IMR-90 (cell line): ENCODE measurements at regions not wholly inside any gene's neighbourhood (a gene's known extent, or its start where the extent isn't known, plus 50 kb on each side); places are given as distances from the start of the nearest gene placed in this dataset.
A peak's percentile ranks its signal among the peaks of the same experiment; 100 is the strongest.

Experiments used
- ATAC-seq: fragments of 200-7000 bp; cut with Tn5 transposase; 2 replicates; pipeline ENCODE4 v1.9.1; 2020; ENCODE audit warnings: low read depth, mild to moderate bottlenecking, moderate library complexity
- BruUV-seq: library from RNA; stranded (reverse); fragments of 400-500 nt; replicated peaks from 2 replicates; lab custom pipeline; 2021; lab: Mats Ljungman, UMichigan
- CTCF ChIA-PET: fragments of 300-600 bp; formaldehyde crosslinking; extraction: SDS; loops from one replicate; lab custom pipeline; 2021; ENCODE audit warnings: antibody characterized with exemption; lab: Yijun Ruan, JAX
- POLR2A ChIA-PET: fragments of 300-600 bp; sonication (Branson Sonifier 250); formaldehyde crosslinking; loops from one replicate; lab custom pipeline; 2022; ENCODE audit warnings: antibody characterized with exemption; ENCODE audit not compliant: unreplicated experiment; lab: Charles Lee
- DNase-seq: peaks from one replicate; pipeline ENCODE4 v3.0.0; 2013
- H2AFZ ChIP-seq: replicated peaks from 2 replicates; pipeline ENCODE3; 2013; ENCODE audit warnings: low read length, mild to moderate bottlenecking; ENCODE audit not compliant: poor library complexity
- H2AK5ac ChIP-seq: 2 replicates; pipeline ENCODE4 v1.6.1; 2013; ENCODE audit warnings: low read depth, low read length, inconsistent platforms
- H2AK9ac ChIP-seq: replicated peaks from 2 replicates; pipeline ENCODE3; 2013; ENCODE audit warnings: mild to moderate bottlenecking, low read depth, low read length, moderate library complexity; ENCODE audit not compliant: poor library complexity
- H2BK120ac ChIP-seq: 2 replicates; pipeline ENCODE4 v1.6.1; 2013; ENCODE audit warnings: low read depth, low read length, inconsistent platforms
- H2BK15ac ChIP-seq: 3 replicates; pipeline ENCODE4 v1.6.1; 2013; ENCODE audit warnings: low read depth, low read length, inconsistent platforms
- H2BK20ac ChIP-seq: 2 replicates; pipeline ENCODE4 v1.6.1; 2013; ENCODE audit warnings: low read depth, mild to moderate bottlenecking, inconsistent platforms, low read length, moderate library complexity
- H2BK5ac ChIP-seq: 2 replicates; pipeline ENCODE4 v1.6.1; 2013; ENCODE audit warnings: mild to moderate bottlenecking, low read depth, low read length, inconsistent platforms; ENCODE audit not compliant: poor library complexity, severe bottlenecking
- H3K14ac ChIP-seq: replicated peaks from 2 replicates; pipeline ENCODE4 v1.6.1; 2013; ENCODE audit warnings: low read depth, low read length, inconsistent platforms
- H3K18ac ChIP-seq: 2 replicates; pipeline ENCODE4 v1.6.1; 2013; ENCODE audit warnings: low read depth, low read length, control low read depth
- H3K23ac ChIP-seq: 2 replicates; pipeline ENCODE4 v1.6.1; 2013; ENCODE audit warnings: low read depth, low read length, inconsistent platforms
- H3K27ac ChIP-seq: 2 replicates; pipeline ENCODE4 v1.5.1; 2013; ENCODE audit warnings: mild to moderate bottlenecking, control low read depth, low read length; ENCODE audit not compliant: insufficient read depth
- H3K27me3 ChIP-seq: 2 replicates; pipeline ENCODE4 v1.6.1; 2013; ENCODE audit warnings: low read length; ENCODE audit not compliant: control insufficient read depth, insufficient read depth
- H3K36me3 ChIP-seq: 2 replicates; pipeline ENCODE4 v1.6.1; 2013; ENCODE audit warnings: low read length, mixed read lengths; ENCODE audit not compliant: control insufficient read depth, insufficient read depth
- H3K4ac ChIP-seq: 2 replicates; pipeline ENCODE4 v1.6.1; 2013; ENCODE audit warnings: low read depth, low read length, inconsistent platforms
- H3K4me1 ChIP-seq: 2 replicates; pipeline ENCODE4 v1.6.1; 2013; ENCODE audit warnings: low read length, mixed read lengths; ENCODE audit not compliant: control insufficient read depth, insufficient read depth
- H3K4me2 ChIP-seq: 2 replicates; pipeline ENCODE4 v1.6.1; 2013; ENCODE audit warnings: low read depth, mild to moderate bottlenecking, control low read depth, low read length, moderate library complexity
- H3K4me3 ChIP-seq: 2 replicates; pipeline ENCODE4 v1.5.1; 2013; ENCODE audit warnings: low read depth, mild to moderate bottlenecking, control low read depth, low read length, moderate library complexity; ENCODE audit not compliant: insufficient read depth
- H3K56ac ChIP-seq: 2 replicates; pipeline ENCODE4 v1.6.1; 2013; ENCODE audit warnings: low read length, inconsistent platforms; ENCODE audit not compliant: insufficient read depth; ENCODE audit errors: extremely low read depth
- H3K79me1 ChIP-seq, 2 experiments: 2 replicates each; pipeline ENCODE4 v1.6.1; 2013; ENCODE audit warnings: low read length in 2 of 2, inconsistent platforms in 1 of 2, low read depth in 1 of 2
- H3K9ac ChIP-seq: 2 replicates; pipeline ENCODE4 v1.6.1; 2013; ENCODE audit warnings: low read depth, low read length, control low read depth
- H3K9me1 ChIP-seq: 2 replicates; pipeline ENCODE4 v1.6.1; 2013; ENCODE audit warnings: low read length, inconsistent platforms; ENCODE audit not compliant: insufficient read depth
- H3K9me3 ChIP-seq: 2 replicates; pipeline ENCODE4 v1.6.1; 2013; ENCODE audit warnings: low read length; ENCODE audit not compliant: control insufficient read depth, insufficient read depth
- H4K20me1 ChIP-seq: 2 replicates; pipeline ENCODE4 v1.6.1; 2013; ENCODE audit warnings: low read length, inconsistent platforms; ENCODE audit not compliant: insufficient read depth
- H4K5ac ChIP-seq: 2 replicates; pipeline ENCODE4 v1.6.1; 2013; ENCODE audit warnings: mild to moderate bottlenecking, low read depth, low read length, control low read depth
- H4K8ac ChIP-seq, 2 experiments: 2 replicates each; pipeline ENCODE4 v1.6.1; 2013; ENCODE audit warnings: low read depth in 2 of 2, low read length in 2 of 2, control low read depth in 1 of 2, inconsistent platforms in 1 of 2
- H4K91ac ChIP-seq: 2 replicates; pipeline ENCODE4 v1.6.1; 2013; ENCODE audit warnings: low read depth, low read length, inconsistent platforms; ENCODE audit not compliant: insufficient read depth
- CHD1 ChIP-seq: IDR thresholded peaks from 2 replicates; pipeline ENCODE4 v1.6.1; 2012; ENCODE audit warnings: low read depth, low read length, improper control_type of control experiment
- FOS ChIP-seq: fragments of 150-350 bp; IDR thresholded peaks from 2 replicates; pipeline ENCODE4 v1.6.1; 2016; ENCODE audit warnings: low read depth, low read length
- MAZ ChIP-seq: IDR thresholded peaks from 2 replicates; pipeline ENCODE4 v1.6.1; 2012; ENCODE audit warnings: low read depth, mild to moderate bottlenecking, low read length, improper control_type of control experiment, moderate library complexity, borderline replicate concordance
- NFE2L2 ChIP-seq: fragments of 150-350 bp; IDR thresholded peaks from 2 replicates; pipeline ENCODE4 v1.6.1; 2016; ENCODE audit warnings: low read depth, mild to moderate bottlenecking, low read length
- POLR2A ChIP-seq: IDR thresholded peaks from 2 replicates; pipeline ENCODE4 v1.6.1; 2012; ENCODE audit warnings: mild to moderate bottlenecking, low read depth, low read length
- RAD21 ChIP-seq: IDR thresholded peaks from 2 replicates; pipeline ENCODE4 v1.6.1; 2012; ENCODE audit warnings: low read length, improper control_type of control experiment
- RCOR1 ChIP-seq: IDR thresholded peaks from 2 replicates; pipeline ENCODE4 v1.6.1; 2012; ENCODE audit warnings: mild to moderate bottlenecking, low read length, improper control_type of control experiment; ENCODE audit not compliant: insufficient replicate concordance
- RFX5 ChIP-seq: IDR thresholded peaks from 2 replicates; pipeline ENCODE4 v1.8.0; 2012; ENCODE audit warnings: low read depth, mild to moderate bottlenecking, low read length, moderate library complexity
- SMC3 ChIP-seq: fragments of 150-350 bp; IDR thresholded peaks from 2 replicates; pipeline ENCODE4 v1.6.1; 2016; ENCODE audit warnings: low read depth, mild to moderate bottlenecking, antibody characterized with exemption, low read length, moderate library complexity
- WGBS, 2 experiments: methylation state at CpG; one replicate each; pipeline versions ENCODE4 v1.1.5 to v1.1.7; 2013; ENCODE audit warnings: missing lambda C conversion rate in 2 of 2; ENCODE audit not compliant: insufficient read length in 1 of 2; ENCODE audit errors: extremely low coverage in 2 of 2; 5-methylcytosine and 5-hydroxymethylcytosine counted together
- dilution Hi-C: fragments of 300-500 bp; cut with HindIII; formaldehyde crosslinking; loops from one replicate; pipeline ENCODE4 v1.14.3; 2018; ENCODE audit warnings: low sequenced_read_pairs; ENCODE audit not compliant: unreplicated experiment
- in situ Hi-C: fragments of 300-500 bp; cut with MboI; formaldehyde crosslinking; loops from 3 replicates; pipeline ENCODE4 v1.14.3; 2019; ENCODE audit warnings: low sequenced_read_pairs, inconsistent platforms, mixed read lengths
- intact Hi-C: fragments of 100-400 bp; cut with micrococcal nuclease; formaldehyde crosslinking; loops from 2 replicates; pipeline ENCODE4 v1.10.0; 2022

- POLR2A ChIA-PET = no interaction called here
- in situ Hi-C loops = loop anchor here (25.0 kb wide), 1 partner anchor 544 kb away; no protein-coding TSS in a partner anchor
- no peak overlapping the region for H3K27ac ChIP-seq
Measured at GRCh38 chr2:217706095-217706494, 296.7 kb downstream of the TNS1 start.

More at GRCh38 chr2:217706095-217706494, 296.7 kb downstream of the TNS1 start:
- no peak overlapping the region for H3K9ac ChIP-seq
- TF ChIP-seq SMC3 (no peak), RAD21 (no peak), FOS (no peak), NFE2L2 (no peak), POLR2A (no peak), MAZ (no peak), CHD1 (no peak), RCOR1 (no peak), RFX5 (no peak)
- H2BK20ac ChIP-seq = no peak overlapping the region
- peaks cover 22% of the 10 kb centered on the region for H3K4me1 ChIP-seq
- no peaks in the 10 kb centered on the region for H3K27me3 ChIP-seq
- DNase-seq (no peak), ATAC-seq (no peak)
- H3K9me1 ChIP-seq = peaks cover 12% of the 10 kb centered on the region
- H3K4me2 ChIP-seq = no peak overlapping the region
- peak overlapping the region; percentile 33; the same call in 1 of the 2 replicates for H4K91ac ChIP-seq
- no peaks in the 10 kb centered on the region for H3K36me3 ChIP-seq
- no peak overlapping the region; the same call in 1 of the 2 replicates for H2BK120ac ChIP-seq
- H3K9me3 ChIP-seq = no peaks in the 10 kb centered on the region
- no peak overlapping the region for H3K23ac ChIP-seq
- H4K5ac ChIP-seq = no peak overlapping the region
- no peak overlapping the region for H3K4ac ChIP-seq
- H2AK9ac ChIP-seq = no peak overlapping the region
- H4K8ac ChIP-seq = peak overlapping the region in 1 of 2 experiments; percentile 50; a peak in 2 of 4 replicates
- H4K20me1 ChIP-seq = no peaks in the 10 kb centered on the region
- no peaks in the 10 kb centered on the region for H3K79me1 ChIP-seq
- intact Hi-C loops = no loop called here
- peak overlapping the region; percentile 44; the same call in 1 of the 2 replicates for H3K18ac ChIP-seq
- no peak overlapping the region for H2BK5ac ChIP-seq
- no CpG with 5 or more reads among the region's 1 CpG for WGBS, 2 experiments
- no peak overlapping the region for H3K4me3 ChIP-seq
- BruUV-seq = no TSS peak
- no peak overlapping the region for H3K56ac ChIP-seq
- H2AFZ ChIP-seq = no peak overlapping the region
- dilution Hi-C loops = no loop called here
- 0 out of 2 replicates have a peak overlapping the region, but pooled peaks have one; percentile 28 for H2AK5ac ChIP-seq
- CTCF ChIA-PET = interaction anchor here (1.1 kb wide), 1 partner anchor 53 kb away, joined by 3 read pairs; no protein-coding TSS in a partner anchor
- peak overlapping the region; percentile 19; the same call in 1 of the 2 replicates for H3K14ac ChIP-seq
- no peak overlapping the region for H2BK15ac ChIP-seq
